H9 (cell line): ENCODE measurements at regions not wholly inside any gene's neighbourhood (a gene's known extent, or its start where the extent isn't known, plus 50 kb on each side); places are given as distances from the start of the nearest gene placed in this dataset.
"Not testable (repeated sequence)": the region's sequence is repeated elsewhere in the genome, so short reads cannot be mapped to it uniquely, and the experiment has no call there.

ENCODE experiments used
- DNase-seq: peaks from one replicate; pipeline ENCODE4 v3.0.0-alpha.2; 2017
- H2AFZ ChIP-seq: one replicate; pipeline ENCODE4 v1.6.1; 2013; ENCODE audit warnings: mild to moderate bottlenecking, low read length, control low read depth, moderate library complexity
- H2AK5ac ChIP-seq: 2 replicates; pipeline ENCODE4 v1.6.1; 2013; ENCODE audit warnings: low read length, control low read depth, mixed read lengths; ENCODE audit not compliant: insufficient read length
- H2BK120ac ChIP-seq: one replicate; pipeline ENCODE4 v1.6.1; 2013; ENCODE audit warnings: low read depth, mild to moderate bottlenecking, low read length, control low read depth, inconsistent platforms; ENCODE audit not compliant: poor library complexity, severe bottlenecking
- H2BK12ac ChIP-seq: 2 replicates; pipeline ENCODE4 v1.6.1; 2013; ENCODE audit warnings: low read length, control low read depth, mixed read lengths, low read depth; ENCODE audit not compliant: insufficient read length
- H2BK15ac ChIP-seq: 2 replicates; pipeline ENCODE4 v1.6.1; 2013; ENCODE audit warnings: low read depth, low read length, control low read depth
- H2BK20ac ChIP-seq: one replicate; pipeline ENCODE4 v1.6.1; 2013; ENCODE audit warnings: low read depth, mild to moderate bottlenecking, low read length, control low read depth, inconsistent platforms; ENCODE audit not compliant: poor library complexity, severe bottlenecking
- H2BK5ac ChIP-seq: 2 replicates; pipeline ENCODE4 v1.6.1; 2013; ENCODE audit warnings: low read length, control low read depth, mixed read lengths; ENCODE audit not compliant: insufficient read length
- H3K14ac ChIP-seq: 2 replicates; pipeline ENCODE4 v1.6.1; 2013; ENCODE audit warnings: low read length, control low read depth; ENCODE audit not compliant: insufficient read depth
- H3K18ac ChIP-seq: 2 replicates; pipeline ENCODE4 v1.6.1; 2013; ENCODE audit warnings: low read depth, mild to moderate bottlenecking, mixed read lengths, low read length, control low read depth; ENCODE audit not compliant: insufficient read length
- H3K23ac ChIP-seq: 2 replicates; pipeline ENCODE4 v1.6.1; 2013; ENCODE audit warnings: low read length, control low read depth, mixed read lengths, low read depth; ENCODE audit not compliant: insufficient read length
- H3K23me2 ChIP-seq: 2 replicates; pipeline ENCODE4 v1.6.1; 2013; ENCODE audit warnings: low read depth, mild to moderate bottlenecking, mixed read lengths, low read length, control low read depth; ENCODE audit not compliant: insufficient read length, poor library complexity, severe bottlenecking
- H3K27ac ChIP-seq: 2 replicates; pipeline ENCODE4 v1.5.1; 2013; ENCODE audit warnings: low read length, control low read depth, mixed read lengths, low read depth; ENCODE audit not compliant: insufficient read length
- H3K27me3 ChIP-seq: 2 replicates; pipeline ENCODE4 v1.6.1; 2013; ENCODE audit warnings: low read length, control low read depth, inconsistent platforms; ENCODE audit not compliant: insufficient read depth
- H3K4ac ChIP-seq: 2 replicates; pipeline ENCODE4 v1.6.1; 2013; ENCODE audit warnings: low read depth, mild to moderate bottlenecking, control low read depth, inconsistent platforms, low read length, moderate library complexity
- H3K4me1 ChIP-seq: 2 replicates; pipeline ENCODE4 v1.6.1; 2013; ENCODE audit warnings: low read length, control low read depth, inconsistent platforms; ENCODE audit not compliant: insufficient read depth
- H3K4me2 ChIP-seq: 2 replicates; pipeline ENCODE4 v1.6.1; 2013; ENCODE audit warnings: low read length, control low read depth, mixed read lengths; ENCODE audit not compliant: insufficient read length, insufficient read depth
- H3K56ac ChIP-seq: 2 replicates; pipeline ENCODE4 v1.6.1; 2013; ENCODE audit warnings: low read depth, mild to moderate bottlenecking, mixed read lengths, low read length, control low read depth; ENCODE audit not compliant: insufficient read length
- H3K79me1 ChIP-seq: 2 replicates; pipeline ENCODE4 v1.6.1; 2013; ENCODE audit warnings: low read depth, mild to moderate bottlenecking, moderate library complexity, low read length, control low read depth, inconsistent platforms; ENCODE audit not compliant: insufficient read depth, poor library complexity, severe bottlenecking
- H3K79me2 ChIP-seq: 2 replicates; pipeline ENCODE4 v1.6.1; 2013; ENCODE audit warnings: low read length, control low read depth, inconsistent platforms; ENCODE audit not compliant: insufficient read depth
- H3K9ac ChIP-seq: 2 replicates; pipeline ENCODE4 v1.6.1; 2013; ENCODE audit warnings: low read length, control low read depth, mixed read lengths; ENCODE audit not compliant: insufficient read length; ENCODE audit errors: extremely low read depth
- H3K9me3 ChIP-seq: one replicate; pipeline ENCODE4 v1.6.1; 2013; ENCODE audit warnings: low read depth, low read length, inconsistent platforms; ENCODE audit not compliant: control insufficient read depth
- H3T11ph ChIP-seq: one replicate; pipeline ENCODE4 v1.6.1; 2013; ENCODE audit warnings: mild to moderate bottlenecking, low read length, control low read depth, inconsistent platforms
- H4K20me1 ChIP-seq: one replicate; pipeline ENCODE4 v1.6.1; 2013; ENCODE audit not compliant: control insufficient read depth, insufficient read length, insufficient read depth
- H4K5ac ChIP-seq: 2 replicates; pipeline ENCODE4 v1.6.1; 2013; ENCODE audit warnings: low read depth, mild to moderate bottlenecking, mixed read lengths, low read length, control low read depth; ENCODE audit not compliant: insufficient read length
- H4K8ac ChIP-seq: replicated peaks from 2 replicates; pipeline ENCODE4 v1.6.1; 2013; ENCODE audit warnings: low read length, control low read depth, mixed read lengths, low read depth; ENCODE audit not compliant: insufficient read length
- H4K91ac ChIP-seq: 2 replicates; pipeline ENCODE4 v1.6.1; 2013; ENCODE audit warnings: low read depth, mild to moderate bottlenecking, moderate library complexity, mixed read lengths, low read length, control low read depth; ENCODE audit not compliant: insufficient read length
- H3K27ac Mint-ChIP-seq, 3 experiments: 2 replicates in 2 of 3; 3 replicates in 1 of 3; pipeline ENCODE4 v1.8.0; 2020 to 2021; ENCODE audit warnings: mixed read lengths in 3 of 3, mild to moderate bottlenecking in 1 of 3, moderate library complexity in 1 of 3
- H3K27me3 Mint-ChIP-seq: 2 replicates; pipeline ENCODE4 v1.8.0; 2021; ENCODE audit warnings: low read depth, mild to moderate bottlenecking, moderate library complexity, mixed read lengths
- H3K36me3 Mint-ChIP-seq, 3 experiments: 2 replicates in 2 of 3; 3 replicates in 1 of 3; pipeline ENCODE4 v1.8.0; 2020 to 2021; ENCODE audit warnings: low read depth in 3 of 3, mixed read lengths in 3 of 3; ENCODE audit not compliant: insufficient read depth in 1 of 3
- H3K4me1 Mint-ChIP-seq, 2 experiments: 2 replicates each; pipeline ENCODE4 v1.8.0; 2020; ENCODE audit warnings: mixed read lengths in 2 of 2
- H3K4me3 Mint-ChIP-seq, 2 experiments: 2 replicates in 1 of 2; 3 replicates in 1 of 2; pipeline ENCODE4 v1.8.0; 2020 to 2021; ENCODE audit warnings: mild to moderate bottlenecking in 2 of 2, mixed read lengths in 2 of 2, moderate library complexity in 1 of 2
- H3K9me3 Mint-ChIP-seq, 2 experiments: 2 replicates in 1 of 2; 3 replicates in 1 of 2; pipeline ENCODE4 v1.8.0; 2020; ENCODE audit warnings: mild to moderate bottlenecking in 2 of 2, mixed read lengths in 2 of 2, moderate library complexity in 1 of 2
- CTCF ChIP-seq: fragments of 200-600 bp; sonication (generic); conservative IDR thresholded peaks from 3 replicates; pipeline ENCODE4 v1.8.0; 2021; ENCODE audit warnings: antibody characterized with exemption, mild to moderate bottlenecking
- WGBS: extraction: QIAGEN DNeasy Blood & Tissue Kit; methylation state at CpG from one replicate; pipeline ENCODE4 v1.1.7; 2013; ENCODE audit warnings: missing lambda C conversion rate, low lambda C conversion rate, mixed read lengths; ENCODE audit not compliant: insufficient read length; ENCODE audit errors: extremely low coverage; 5-methylcytosine and 5-hydroxymethylcytosine counted together

- H2BK5ac ChIP-seq = no peak overlapping the region
- H3K4ac ChIP-seq = no peak overlapping the region
- no peak overlapping the region for H2AFZ ChIP-seq
- Mint-ChIP-seq H3K27me3 (no peaks in the 10 kb centered on the region), H3K4me1 (peaks cover 12 to 14% of the 10 kb centered on the region in 2 experiments), H3K4me3 (no peak overlapping the region), H3K27ac (no peak overlapping the region; a peak in 1 of 7 replicates), H3K36me3 (no peaks in the 10 kb centered on the region), H3K9me3 (no peaks in the 10 kb centered on the region)
- no peaks in the 10 kb centered on the region for H3K79me1 ChIP-seq
- H3K23me2 ChIP-seq = no peaks in the 10 kb centered on the region
- no peak overlapping the region for H2BK12ac ChIP-seq
- no peak overlapping the region for H2BK120ac ChIP-seq
- H4K20me1 ChIP-seq = no peaks in the 10 kb centered on the region
- no peak overlapping the region for H3K18ac ChIP-seq
- H3K14ac ChIP-seq = no peak overlapping the region
- H3K9ac ChIP-seq = no peak overlapping the region
- no peak overlapping the region for H3T11ph ChIP-seq
- H3K79me2 ChIP-seq = no peaks in the 10 kb centered on the region
- H3K23ac ChIP-seq = no peak overlapping the region
- DNase-seq = no peak
- no peaks in the 10 kb centered on the region for H3K27me3 ChIP-seq
- H4K8ac ChIP-seq = no peak overlapping the region
- no CpG with 5 or more reads among the region's 2 CpGs for WGBS
- H4K5ac ChIP-seq = no peak overlapping the region
- H2BK15ac ChIP-seq = no peak overlapping the region
- H3K4me2 ChIP-seq = no peak overlapping the region
- no peak overlapping the region for H2AK5ac ChIP-seq
- no peak for TF ChIP-seq CTCF
- H3K9me3 ChIP-seq = no peaks in the 10 kb centered on the region
- H4K91ac ChIP-seq = no peak overlapping the region
- H3K4me1 ChIP-seq = no peaks in the 10 kb centered on the region
- H3K27ac ChIP-seq = no peak overlapping the region
- no peak overlapping the region for H2BK20ac ChIP-seq
- no peak overlapping the region for H3K56ac ChIP-seq
Measured at GRCh38 chr5:86716121-86716520, 98.4 kb downstream of the COX7C start.

GRCh38 chr5:86731319-86732117, 113.8 kb downstream of the COX7C start:
- H4K20me1 ChIP-seq, H3K9me3 ChIP-seq, H3K27me3 ChIP-seq, H3K4me2 ChIP-seq, H2AFZ ChIP-seq, H3K27me3 Mint-ChIP-seq, H3K56ac ChIP-seq, H3K4me1 Mint-ChIP-seq, DNase-seq, H3T11ph ChIP-seq, H4K8ac ChIP-seq, H3K23ac ChIP-seq, H3K27ac ChIP-seq, H2BK5ac ChIP-seq, H2BK20ac ChIP-seq, H4K91ac ChIP-seq, H2BK120ac ChIP-seq, H3K4ac ChIP-seq, H2BK15ac ChIP-seq, H2BK12ac ChIP-seq, H3K9ac ChIP-seq, H3K4me1 ChIP-seq, H4K5ac ChIP-seq, H3K18ac ChIP-seq, H3K27ac Mint-ChIP-seq, H2AK5ac ChIP-seq, H3K79me2 ChIP-seq, H3K4me3 Mint-ChIP-seq, H3K23me2 ChIP-seq, H3K14ac ChIP-seq, H3K79me1 ChIP-seq: not testable (repeated sequence)
- WGBS = no CpG with 5 or more reads among the region's 20 CpGs
- Mint-ChIP-seq H3K9me3 (peaks cover 19 to 21% of the 10 kb centered on the region in 2 experiments), H3K36me3 (peaks cover 6 to 16% (median 10%) of the 10 kb centered on the region in 3 experiments)
